ENCODE measurements at regions not wholly inside any gene's neighbourhood (a gene's known extent, or its start where the extent isn't known, plus 50 kb on each side); places are given as distances from the start of the nearest gene placed in this dataset.

DNA sequence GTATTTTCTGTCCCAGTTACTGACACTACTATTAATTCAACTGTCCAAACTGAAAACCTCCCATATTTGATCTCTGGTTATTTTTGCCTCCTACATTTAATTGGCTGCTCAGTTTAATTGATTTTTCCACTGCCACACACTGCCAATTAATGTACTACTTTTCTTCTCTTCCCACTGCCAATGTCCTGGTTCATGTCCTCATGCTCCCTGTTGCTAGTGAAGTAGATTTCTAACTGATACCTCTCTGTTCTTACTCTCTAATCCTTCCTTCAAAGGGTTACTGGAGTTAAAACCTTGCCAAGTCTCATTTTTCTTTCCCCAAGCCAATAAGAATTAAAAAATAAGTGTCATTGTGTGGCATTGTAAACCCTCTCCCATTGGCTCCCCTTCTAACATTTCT lies 440.6 kb upstream of the JAG1 start:
- Histone ChIP-seq H3K9ac (ENCODE audit: insufficient read depth, low read depth, low read length) (no peak overlapping the region), H3K36me3 (replicated peaks in 1 of 2; ENCODE audit: control insufficient read depth in 1 of 2, insufficient read depth in 2 of 2, low read length in 2 of 2) (no peaks in the 10 kb centered on the region), H4K20me1 (ENCODE audit: insufficient read depth, low read length) (no peaks in the 10 kb centered on the region), H3K27ac (ENCODE audit: extremely low read length, insufficient read depth, low read length) (no peak overlapping the region), H3K79me2 (ENCODE audit: insufficient read depth, low read length) (no peaks in the 10 kb centered on the region), H3K9me3 (ENCODE audit: low read length) (no peaks in the 10 kb centered on the region), H3K27me3 (ENCODE audit: control insufficient read depth in 1 of 2, insufficient read depth in 2 of 2, low read length in 2 of 2) (peaks cover 0 to 4% of the 10 kb centered on the region in 2 experiments; a peak in 1 of 5 replicates), H3K4me1 (ENCODE audit: insufficient read depth, low read length) (no peaks in the 10 kb centered on the region), H3K4me3 (replicated peaks in 1 of 3; ENCODE audit: insufficient read depth in 1 of 3, low read depth in 2 of 3, low read length in 3 of 3) (no peak overlapping the region), H3K4me2 (ENCODE audit: low read depth, low read length) (no peak overlapping the region), H2AFZ (ENCODE audit: low read length) (no peak overlapping the region)
- ChIA-PET CTCF (ENCODE audit: low intra/inter-chr PET ratio, low total read pairs) (no interaction called here), POLR2A (no interaction called here)
- no peak for FAIRE-seq
- DNase-seq (ENCODE audit: low spot score), result no peak
- intact Hi-C loops (cut with micrococcal nuclease; ENCODE audit: unreplicated experiment), result no loop called here
- ATAC-seq, result no peak
- BruUV-seq (replicated peaks), result no TSS peak
- TF ChIP-seq RFX3 (CRISPR knock-in tag; IDR thresholded peaks at IDR 0.05) (no peak), RARG (CRISPR knock-in tag; IDR thresholded peaks at IDR 0.05; ENCODE audit: low read depth) (no peak), CBX1 (IDR thresholded peaks at IDR 0.05; ENCODE audit: low read depth) (no peak), KLF15 (CRISPR knock-in tag; IDR thresholded peaks at IDR 0.05; ENCODE audit: borderline replicate concordance) (no peak), ZNF451 (CRISPR knock-in tag; IDR thresholded peaks at IDR 0.05) (no peak), TCF7L2 (IDR thresholded peaks at IDR 0.05; ENCODE audit: low read depth, low read length) (no peak), PAF1 (CRISPR knock-in tag; IDR thresholded peaks at IDR 0.05) (no peak), ZSCAN29 (CRISPR knock-in tag; conservative IDR thresholded peaks at IDR 0.05) (no peak), ZFP36L1 (CRISPR knock-in tag; IDR thresholded peaks at IDR 0.05) (no peak), RBM39 (IDR thresholded peaks at IDR 0.05; ENCODE audit: low read depth, low read length, poor library complexity, severe bottlenecking) (no peak), ZNF879 (CRISPR knock-in tag; IDR thresholded peaks at IDR 0.05) (no peak), ZSCAN30 (CRISPR knock-in tag; IDR thresholded peaks at IDR 0.05) (no peak)
- TF ChIP-seq, protein P1, sequence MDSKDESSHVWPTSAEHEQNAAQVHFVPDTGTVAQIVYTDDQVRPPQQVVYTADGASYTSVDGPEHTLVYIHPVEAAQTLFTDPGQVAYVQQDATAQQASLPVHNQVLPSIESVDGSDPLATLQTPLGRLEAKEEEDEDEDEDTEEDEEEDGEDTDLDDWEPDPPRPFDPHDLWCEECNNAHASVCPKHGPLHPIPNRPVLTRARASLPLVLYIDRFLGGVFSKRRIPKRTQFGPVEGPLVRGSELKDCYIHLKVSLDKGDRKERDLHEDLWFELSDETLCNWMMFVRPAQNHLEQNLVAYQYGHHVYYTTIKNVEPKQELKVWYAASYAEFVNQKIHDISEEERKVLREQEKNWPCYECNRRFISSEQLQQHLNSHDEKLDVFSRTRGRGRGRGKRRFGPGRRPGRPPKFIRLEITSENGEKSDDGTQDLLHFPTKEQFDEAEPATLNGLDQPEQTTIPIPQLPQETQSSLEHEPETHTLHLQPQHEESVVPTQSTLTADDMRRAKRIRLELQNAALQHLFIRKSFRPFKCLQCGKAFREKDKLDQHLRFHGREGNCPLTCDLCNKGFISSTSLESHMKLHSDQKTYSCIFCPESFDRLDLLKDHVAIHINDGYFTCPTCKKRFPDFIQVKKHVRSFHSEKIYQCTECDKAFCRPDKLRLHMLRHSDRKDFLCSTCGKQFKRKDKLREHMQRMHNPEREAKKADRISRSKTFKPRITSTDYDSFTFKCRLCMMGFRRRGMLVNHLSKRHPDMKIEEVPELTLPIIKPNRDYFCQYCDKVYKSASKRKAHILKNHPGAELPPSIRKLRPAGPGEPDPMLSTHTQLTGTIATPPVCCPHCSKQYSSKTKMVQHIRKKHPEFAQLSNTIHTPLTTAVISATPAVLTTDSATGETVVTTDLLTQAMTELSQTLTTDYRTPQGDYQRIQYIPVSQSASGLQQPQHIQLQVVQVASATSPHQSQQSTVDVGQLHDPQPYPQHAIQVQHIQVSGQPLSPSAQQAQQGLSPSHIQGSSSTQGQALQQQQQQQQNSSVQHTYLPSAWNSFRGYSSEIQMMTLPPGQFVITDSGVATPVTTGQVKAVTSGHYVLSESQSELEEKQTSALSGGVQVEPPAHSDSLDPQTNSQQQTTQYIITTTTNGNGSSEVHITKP (CRISPR knock-in tag; IDR thresholded peaks at IDR 0.05; ENCODE audit: low read depth), result no peak
- TF ChIP-seq, protein P2, sequence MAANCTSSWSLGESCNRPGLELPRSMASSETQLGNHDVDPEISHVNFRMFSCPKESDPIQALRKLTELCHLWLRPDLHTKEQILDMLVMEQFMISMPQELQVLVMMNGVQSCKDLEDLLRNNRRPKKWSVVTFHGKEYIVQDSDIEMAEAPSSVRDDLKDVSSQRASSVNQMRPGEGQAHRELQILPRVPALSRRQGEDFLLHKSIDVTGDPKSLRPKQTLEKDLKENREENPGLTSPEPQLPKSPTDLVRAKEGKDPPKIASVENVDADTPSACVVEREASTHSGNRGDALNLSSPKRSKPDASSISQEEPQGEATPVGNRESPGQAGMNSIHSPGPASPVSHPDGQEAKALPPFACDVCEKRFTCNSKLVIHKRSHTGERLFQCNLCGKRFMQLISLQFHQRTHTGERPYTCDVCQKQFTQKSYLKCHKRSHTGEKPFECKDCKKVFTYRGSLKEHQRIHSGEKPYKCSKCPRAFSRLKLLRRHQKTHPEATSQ (CRISPR knock-in tag; IDR thresholded peaks at IDR 0.05; ENCODE audit: borderline replicate concordance), result no peak
- in situ Hi-C loops (cut with HindIII; ENCODE audit: extremely low pct_ligation_motif_present, low pct_unique_long_range_greater_than_20kb), result no loop called here
